ENCODE measurements at regions not wholly inside any gene's neighbourhood (a gene's known extent, or its start where the extent isn't known, plus 50 kb on each side); places are given as distances from the start of the nearest gene placed in this dataset.
A peak's percentile ranks its signal among the peaks of the same experiment; 100 is the strongest.

DNA sequence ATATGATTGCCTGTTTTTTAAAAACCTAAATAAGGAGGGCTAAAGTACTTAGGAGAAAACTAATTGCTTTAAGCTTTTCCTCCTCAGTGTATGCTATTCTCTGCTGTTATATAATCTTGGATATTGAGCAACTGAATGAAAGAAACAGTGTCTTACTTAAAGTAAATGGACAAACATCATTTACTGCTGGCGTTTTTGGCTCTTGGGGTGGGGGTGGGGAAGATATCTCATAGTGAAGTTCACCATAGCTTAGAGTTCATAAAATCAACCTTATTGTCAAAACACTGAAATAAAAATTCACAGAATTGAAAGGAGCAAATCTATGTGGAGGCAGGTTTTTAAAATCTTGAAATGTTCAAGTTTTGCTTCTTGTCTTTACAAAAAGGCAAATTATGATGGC lies 256.4 kb upstream of the SOX2 start:
- Histone ChIP-seq H2BK120ac (ENCODE audit: low read depth, low read length) (no peak overlapping the region), H3K9ac (ENCODE audit: low read depth, low read length, poor library complexity) (no peak overlapping the region), H2AFZ (ENCODE audit: low read length) (peak overlapping the region; percentile 30), H4K91ac (ENCODE audit: low read depth, low read length, poor library complexity) (no peak overlapping the region), H2BK12ac (ENCODE audit: low read length) (no peak overlapping the region), H2BK15ac (ENCODE audit: low read length) (no peak overlapping the region), H3K27me3 (ENCODE audit: control insufficient read depth in 3 of 3, insufficient read depth in 3 of 3, low read depth in 1 of 3, low read length in 3 of 3) (no peaks in the 10 kb centered on the region), H3K4me1 (ENCODE audit: control insufficient read depth in 2 of 2, insufficient read depth in 1 of 2, low read depth in 1 of 2, low read length in 2 of 2) (peaks cover 5 to 60% of the 10 kb centered on the region in 2 donors), H3K4ac (ENCODE audit: low read length) (no peak overlapping the region), H3K9me3 (replicated peaks in 1 of 2; ENCODE audit: control insufficient read depth in 2 of 2, insufficient read depth in 1 of 2, low read depth in 1 of 2, low read length in 2 of 2) (peaks cover 0 to 3% of the 10 kb centered on the region in 2 donors), H3K36me3 (replicated peaks in 1 of 2; ENCODE audit: control insufficient read depth in 2 of 2, insufficient read depth in 2 of 2, low read length in 2 of 2) (no peaks in the 10 kb centered on the region), H3K23ac (ENCODE audit: low read depth, low read length, poor library complexity) (no peak overlapping the region), H3K14ac (ENCODE audit: low read length) (no peak overlapping the region), H4K8ac (ENCODE audit: low read depth, low read length) (no peak overlapping the region), H3K18ac (ENCODE audit: low read length) (no peak overlapping the region), H3K27ac (replicated peaks; ENCODE audit: low read length) (no peak overlapping the region), H3K4me3 (ENCODE audit: low read length in 2 of 2) (no peak overlapping the region), H2AK5ac (ENCODE audit: low read depth, low read length) (no peak overlapping the region), H2BK5ac (ENCODE audit: low read length) (no peak overlapping the region), H3K4me2 (ENCODE audit: insufficient read depth, low read length, poor library complexity, severe bottlenecking) (no peak overlapping the region), H3K79me1 (ENCODE audit: low read depth, low read length) (no peaks in the 10 kb centered on the region)
- no peak for DNase-seq (ENCODE audit: low spot score)
- no CpG with 5 or more reads among the region's 1 CpG for WGBS, 2 donors (ENCODE audit: extremely low coverage in 2 of 2, insufficient read length in 2 of 2, insufficient replicate concordance in 1 of 2)

DNA sequence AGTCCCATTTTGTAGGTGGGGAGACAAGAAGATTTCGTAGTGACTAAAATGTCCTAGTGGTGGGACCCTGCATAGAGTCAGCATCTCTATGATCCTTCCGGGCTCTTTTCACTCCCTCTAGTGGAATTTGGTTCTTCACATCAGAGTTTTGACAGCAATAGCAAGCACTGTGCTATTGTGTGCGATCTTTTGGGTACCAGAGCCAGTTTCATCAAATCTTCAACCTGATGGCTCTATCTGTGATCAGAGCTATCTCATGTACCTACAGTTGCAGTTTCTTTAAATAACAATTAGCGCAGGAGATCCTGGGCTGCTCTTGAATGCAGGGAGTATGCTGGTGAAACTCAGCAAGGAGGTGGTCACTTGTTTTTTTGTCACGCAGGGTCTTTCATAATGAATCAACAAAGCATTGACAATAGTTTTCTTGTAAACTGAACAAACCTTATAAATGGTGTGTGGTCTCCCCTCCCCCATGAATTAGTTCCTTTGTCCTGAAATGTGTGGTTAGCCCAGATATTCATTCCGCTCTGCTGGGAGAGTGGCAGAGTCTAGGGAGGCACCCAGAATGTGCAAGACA lies 257.2 kb upstream of the SOX2 start:
- H3K9ac ChIP-seq (ENCODE audit: low read depth, low read length, poor library complexity), result no peak overlapping the region
- H3K4me2 ChIP-seq (ENCODE audit: insufficient read depth, low read length, poor library complexity, severe bottlenecking), result no peak overlapping the region
- peak overlapping the region; percentile 30 for H2AFZ ChIP-seq (ENCODE audit: low read length)
- H3K18ac ChIP-seq (ENCODE audit: low read length), result no peak overlapping the region
- no peak overlapping the region for H3K14ac ChIP-seq (ENCODE audit: low read length)
- H3K4me1 ChIP-seq (ENCODE audit: control insufficient read depth in 2 of 2, insufficient read depth in 1 of 2, low read depth in 1 of 2, low read length in 2 of 2), result peaks cover 5 to 57% of the 10 kb centered on the region in 2 donors
- no peak overlapping the region for H4K91ac ChIP-seq (ENCODE audit: low read depth, low read length, poor library complexity)
- no CpG with 5 or more reads among the region's 6 CpGs for WGBS, 2 donors (ENCODE audit: extremely low coverage in 2 of 2, insufficient read length in 2 of 2, insufficient replicate concordance in 1 of 2)
- no peak overlapping the region for H3K4me3 ChIP-seq (ENCODE audit: low read length in 2 of 2)
- no peaks in the 10 kb centered on the region for H3K79me1 ChIP-seq (ENCODE audit: low read depth, low read length)
- H3K36me3 ChIP-seq (replicated peaks in 1 of 2; ENCODE audit: control insufficient read depth in 2 of 2, insufficient read depth in 2 of 2, low read length in 2 of 2), result no peaks in the 10 kb centered on the region
- no peak overlapping the region for H2BK5ac ChIP-seq (ENCODE audit: low read length)
- H3K4ac ChIP-seq (ENCODE audit: low read length), result no peak overlapping the region
- H4K8ac ChIP-seq (ENCODE audit: low read depth, low read length), result no peak overlapping the region
- H2AK5ac ChIP-seq (ENCODE audit: low read depth, low read length), result no peak overlapping the region
- DNase-seq (ENCODE audit: low spot score), result no peak
- no peak overlapping the region for H2BK12ac ChIP-seq (ENCODE audit: low read length)
- no peak overlapping the region for H3K23ac ChIP-seq (ENCODE audit: low read depth, low read length, poor library complexity)
- no peaks in the 10 kb centered on the region for H3K27me3 ChIP-seq (ENCODE audit: control insufficient read depth in 3 of 3, insufficient read depth in 3 of 3, low read depth in 1 of 3, low read length in 3 of 3)
- H2BK15ac ChIP-seq (ENCODE audit: low read length), result no peak overlapping the region
- peaks cover 0 to 3% of the 10 kb centered on the region in 2 donors for H3K9me3 ChIP-seq (replicated peaks in 1 of 2; ENCODE audit: control insufficient read depth in 2 of 2, insufficient read depth in 1 of 2, low read depth in 1 of 2, low read length in 2 of 2)
- no peak overlapping the region for H2BK120ac ChIP-seq (ENCODE audit: low read depth, low read length)
- H3K27ac ChIP-seq (replicated peaks; ENCODE audit: low read length), result no peak overlapping the region

DNA sequence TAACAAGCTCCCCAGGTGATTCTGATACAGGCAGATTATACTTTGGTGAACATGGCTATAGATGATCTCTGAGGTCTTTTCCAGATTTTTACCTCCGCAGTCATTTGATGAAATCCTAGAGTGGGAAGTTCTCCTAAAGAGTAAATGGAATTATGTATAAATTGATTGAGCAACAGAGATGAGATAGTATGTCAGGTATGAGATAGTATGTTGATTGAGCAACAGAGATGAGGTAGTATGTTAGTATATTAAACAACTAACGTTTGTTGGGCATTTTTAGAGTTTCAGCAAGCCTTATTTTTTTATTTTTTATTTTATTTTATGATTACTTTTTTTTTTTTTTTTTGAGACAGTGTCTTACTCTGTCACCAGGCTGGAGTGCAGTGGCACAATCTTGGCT lies 265.0 kb upstream of the SOX2 start:
- no peak overlapping the region for H2AFZ ChIP-seq (ENCODE audit: low read length)
- H3K9me3 ChIP-seq (replicated peaks in 1 of 2; ENCODE audit: control insufficient read depth in 2 of 2, insufficient read depth in 1 of 2, low read depth in 1 of 2, low read length in 2 of 2), result peaks cover 0 to 3% of the 10 kb centered on the region in 2 donors
- no peak overlapping the region for H2BK15ac ChIP-seq (ENCODE audit: low read length)
- no peaks in the 10 kb centered on the region for H3K4me1 ChIP-seq (ENCODE audit: control insufficient read depth in 2 of 2, insufficient read depth in 1 of 2, low read depth in 1 of 2, low read length in 2 of 2)
- H4K91ac ChIP-seq (ENCODE audit: low read depth, low read length, poor library complexity), result no peak overlapping the region
- H3K27ac ChIP-seq (replicated peaks; ENCODE audit: low read length), result no peak overlapping the region
- no peak overlapping the region for H3K9ac ChIP-seq (ENCODE audit: low read depth, low read length, poor library complexity)
- no peak overlapping the region for H2BK5ac ChIP-seq (ENCODE audit: low read length)
- WGBS, 2 donors (ENCODE audit: extremely low coverage in 2 of 2, insufficient read length in 2 of 2, insufficient replicate concordance in 1 of 2), result no CpG with 5 or more reads among the region's 2 CpGs
- H3K79me1 ChIP-seq (ENCODE audit: low read depth, low read length), result no peaks in the 10 kb centered on the region
- H2AK5ac ChIP-seq (ENCODE audit: low read depth, low read length), result no peak overlapping the region
- no peak overlapping the region for H3K4me3 ChIP-seq (ENCODE audit: low read length in 2 of 2)
- H3K14ac ChIP-seq (ENCODE audit: low read length), result no peak overlapping the region
- H3K36me3 ChIP-seq (replicated peaks in 1 of 2; ENCODE audit: control insufficient read depth in 2 of 2, insufficient read depth in 2 of 2, low read length in 2 of 2), result no peaks in the 10 kb centered on the region
- H4K8ac ChIP-seq (ENCODE audit: low read depth, low read length), result no peak overlapping the region
- no peak overlapping the region for H3K23ac ChIP-seq (ENCODE audit: low read depth, low read length, poor library complexity)
- no peak for DNase-seq (ENCODE audit: low spot score)
- H3K18ac ChIP-seq (ENCODE audit: low read length), result no peak overlapping the region
- no peak overlapping the region for H2BK12ac ChIP-seq (ENCODE audit: low read length)
- no peak overlapping the region for H2BK120ac ChIP-seq (ENCODE audit: low read depth, low read length)
- no peak overlapping the region for H3K4ac ChIP-seq (ENCODE audit: low read length)
- H3K27me3 ChIP-seq (ENCODE audit: control insufficient read depth in 3 of 3, insufficient read depth in 3 of 3, low read depth in 1 of 3, low read length in 3 of 3), result no peaks in the 10 kb centered on the region
- no peak overlapping the region for H3K4me2 ChIP-seq (ENCODE audit: insufficient read depth, low read length, poor library complexity, severe bottlenecking)

- no CpG with 5 or more reads among the region's 3 CpGs for WGBS, 2 donors (ENCODE audit: extremely low coverage in 2 of 2, insufficient read length in 2 of 2, insufficient replicate concordance in 1 of 2)
- no peak overlapping the region for H2AK5ac ChIP-seq (ENCODE audit: low read depth, low read length)
- H4K8ac ChIP-seq (ENCODE audit: low read depth, low read length), result no peak overlapping the region
- no peak overlapping the region for H3K4ac ChIP-seq (ENCODE audit: low read length)
- no peaks in the 10 kb centered on the region for H3K27me3 ChIP-seq (ENCODE audit: control insufficient read depth in 3 of 3, insufficient read depth in 3 of 3, low read depth in 1 of 3, low read length in 3 of 3)
- no peak overlapping the region for H2BK5ac ChIP-seq (ENCODE audit: low read length)
- H3K9ac ChIP-seq (ENCODE audit: low read depth, low read length, poor library complexity), result no peak overlapping the region
- no peak overlapping the region for H3K18ac ChIP-seq (ENCODE audit: low read length)
- no peak overlapping the region for H3K4me2 ChIP-seq (ENCODE audit: insufficient read depth, low read length, poor library complexity, severe bottlenecking)
- no peak overlapping the region for H2AFZ ChIP-seq (ENCODE audit: low read length)
- H2BK12ac ChIP-seq (ENCODE audit: low read length), result no peak overlapping the region
- H3K14ac ChIP-seq (ENCODE audit: low read length), result no peak overlapping the region
- no peak for DNase-seq (ENCODE audit: low spot score)
- H3K79me1 ChIP-seq (ENCODE audit: low read depth, low read length), result no peaks in the 10 kb centered on the region
- no peak overlapping the region for H2BK15ac ChIP-seq (ENCODE audit: low read length)
- H3K9me3 ChIP-seq (replicated peaks in 1 of 2; ENCODE audit: control insufficient read depth in 2 of 2, insufficient read depth in 1 of 2, low read depth in 1 of 2, low read length in 2 of 2), result no peaks in the 10 kb centered on the region
- no peak overlapping the region for H3K23ac ChIP-seq (ENCODE audit: low read depth, low read length, poor library complexity)
- no peak overlapping the region for H2BK120ac ChIP-seq (ENCODE audit: low read depth, low read length)
- no peaks in the 10 kb centered on the region for H3K4me1 ChIP-seq (ENCODE audit: control insufficient read depth in 2 of 2, insufficient read depth in 1 of 2, low read depth in 1 of 2, low read length in 2 of 2)
- H3K36me3 ChIP-seq (replicated peaks in 1 of 2; ENCODE audit: control insufficient read depth in 2 of 2, insufficient read depth in 2 of 2, low read length in 2 of 2), result no peaks in the 10 kb centered on the region
- no peak overlapping the region for H3K4me3 ChIP-seq (ENCODE audit: low read length in 2 of 2)
- no peak overlapping the region for H4K91ac ChIP-seq (ENCODE audit: low read depth, low read length, poor library complexity)
- H3K27ac ChIP-seq (replicated peaks; ENCODE audit: low read length), result no peak overlapping the region
These were observed 269.7 kb upstream of the SOX2 start for GRCh38 chr3:181442066-181442465.
